ENCODE measurements at regions not wholly inside any gene's neighbourhood (a gene's known extent, or its start where the extent isn't known, plus 50 kb on each side); places are given as distances from the start of the nearest gene placed in this dataset.

DNA sequence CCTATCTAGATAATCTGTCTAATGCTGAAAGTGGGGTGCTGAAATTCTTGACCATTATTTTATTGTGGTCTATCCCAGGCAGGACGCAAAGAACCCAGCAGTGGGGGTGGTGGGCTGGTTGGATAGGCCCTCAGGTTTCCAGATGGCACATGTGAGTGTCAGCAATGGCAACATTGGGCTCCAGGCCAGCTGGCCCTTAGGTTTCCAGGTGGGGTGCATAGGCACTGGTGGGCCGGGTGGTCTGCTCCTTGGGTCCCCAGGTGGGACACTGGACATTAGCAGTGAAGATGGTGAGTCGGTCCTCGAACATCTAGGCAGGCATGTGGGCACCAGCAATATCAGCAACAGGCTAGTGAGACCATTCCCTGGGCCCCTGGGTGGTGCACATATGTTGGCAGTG lies 680.3 kb upstream of the ACVR2A start:
- TF ChIP-seq POLR2A (IDR thresholded peaks at IDR 0.05): no peak
- TF ChIP-seq, protein P1, sequence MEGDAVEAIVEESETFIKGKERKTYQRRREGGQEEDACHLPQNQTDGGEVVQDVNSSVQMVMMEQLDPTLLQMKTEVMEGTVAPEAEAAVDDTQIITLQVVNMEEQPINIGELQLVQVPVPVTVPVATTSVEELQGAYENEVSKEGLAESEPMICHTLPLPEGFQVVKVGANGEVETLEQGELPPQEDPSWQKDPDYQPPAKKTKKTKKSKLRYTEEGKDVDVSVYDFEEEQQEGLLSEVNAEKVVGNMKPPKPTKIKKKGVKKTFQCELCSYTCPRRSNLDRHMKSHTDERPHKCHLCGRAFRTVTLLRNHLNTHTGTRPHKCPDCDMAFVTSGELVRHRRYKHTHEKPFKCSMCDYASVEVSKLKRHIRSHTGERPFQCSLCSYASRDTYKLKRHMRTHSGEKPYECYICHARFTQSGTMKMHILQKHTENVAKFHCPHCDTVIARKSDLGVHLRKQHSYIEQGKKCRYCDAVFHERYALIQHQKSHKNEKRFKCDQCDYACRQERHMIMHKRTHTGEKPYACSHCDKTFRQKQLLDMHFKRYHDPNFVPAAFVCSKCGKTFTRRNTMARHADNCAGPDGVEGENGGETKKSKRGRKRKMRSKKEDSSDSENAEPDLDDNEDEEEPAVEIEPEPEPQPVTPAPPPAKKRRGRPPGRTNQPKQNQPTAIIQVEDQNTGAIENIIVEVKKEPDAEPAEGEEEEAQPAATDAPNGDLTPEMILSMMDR (IDR thresholded peaks at IDR 0.05): no peak

Measured in Peyer's patch (tissue), 4 donors.